BJ (cell line): ENCODE measurements at regions not wholly inside any gene's neighbourhood (a gene's known extent, or its start where the extent isn't known, plus 50 kb on each side); places are given as distances from the start of the nearest gene placed in this dataset.

Source experiments
- CTCF ChIA-PET: fragments of 350-600 bp; formaldehyde crosslinking; extraction: SDS; loops from one replicate; lab custom pipeline; 2021; ENCODE audit warnings: antibody characterized with exemption, inconsistent platforms; lab: Yijun Ruan, JAX
- POLR2A ChIA-PET: fragments of 300-600 bp; sonication (Branson Sonifier 250); formaldehyde crosslinking; extraction: SDS; loops from one replicate; lab custom pipeline; 2021; ENCODE audit warnings: antibody characterized with exemption; lab: Charles Lee
- DNase-seq: peaks from one replicate; pipeline ENCODE4 v3.0.0-alpha.2; 2011; ENCODE audit warnings: low read depth
- H3K27me3 ChIP-seq: 2 replicates; pipeline ENCODE4 v1.6.0; 2011; ENCODE audit warnings: low read length; ENCODE audit not compliant: control insufficient read depth, insufficient read depth
- H3K36me3 ChIP-seq: 2 replicates; pipeline ENCODE4 v1.5.1; 2011; ENCODE audit warnings: low read length; ENCODE audit not compliant: control insufficient read depth, insufficient read depth
- H3K4me3 ChIP-seq: 2 replicates; pipeline ENCODE4 v1.5.1; 2011; ENCODE audit warnings: low read depth, mild to moderate bottlenecking, control low read depth, low read length
- CTCF ChIP-seq: IDR thresholded peaks from 2 replicates; pipeline ENCODE4 v1.5.1; 2011; ENCODE audit warnings: low read depth, mild to moderate bottlenecking, control low read depth, inconsistent platforms, low read length, moderate library complexity; ENCODE audit not compliant: insufficient read depth

- CTCF ChIA-PET = no interaction called here
- TF ChIP-seq CTCF = no peak
- no peaks in the 10 kb centered on the region for H3K27me3 ChIP-seq
- POLR2A ChIA-PET = no interaction called here
- no peaks in the 10 kb centered on the region for H3K36me3 ChIP-seq
- DNase-seq = no peak
- no peak overlapping the region for H3K4me3 ChIP-seq
Observed at GRCh38 chr6:170157567-170158218, 133.2 kb downstream of the DLL1 start.

- CTCF ChIA-PET = no interaction called here
- POLR2A ChIA-PET = no interaction called here
- Histone ChIP-seq H3K36me3 (no peaks in the 10 kb centered on the region), H3K27me3 (no peaks in the 10 kb centered on the region), H3K4me3 (no peak overlapping the region)
- no peak for TF ChIP-seq CTCF
- DNase-seq = no peak
Observed at GRCh38 chr6:170156448-170157375, 134.2 kb downstream of the DLL1 start.

- no peak for DNase-seq
- ChIA-PET POLR2A (no interaction called here), CTCF (no interaction called here)
- no peak for TF ChIP-seq CTCF
- Histone ChIP-seq H3K4me3 (no peak overlapping the region), H3K36me3 (no peaks in the 10 kb centered on the region), H3K27me3 (no peaks in the 10 kb centered on the region)
Observed at GRCh38 chr6:170155464-170156196, 135.2 kb downstream of the DLL1 start.

- Histone ChIP-seq H3K36me3 (no peaks in the 10 kb centered on the region), H3K27me3 (no peaks in the 10 kb centered on the region), H3K4me3 (no peak overlapping the region)
- ChIA-PET CTCF (no interaction called here), POLR2A (no interaction called here)
- no peak for DNase-seq
- no peak for TF ChIP-seq CTCF
Observed at GRCh38 chr6:170153436-170154319, 137.2 kb downstream of the DLL1 start.
